Stimulated activated effector memory CD8-positive, alpha-beta T cell treated with anti-CD3 and anti-CD28 coated beads, Interleukin-12 subunit alpha, Interleukin-12 subunit beta, amount 100 ng/mL, for 72 hours (primary cell): ENCODE measurements at regions not wholly inside any gene's neighbourhood (a gene's known extent, or its start where the extent isn't known, plus 50 kb on each side); places are given as distances from the start of the nearest gene placed in this dataset.
"Not testable (repeated sequence)": the region's sequence is repeated elsewhere in the genome, so short reads cannot be mapped to it uniquely, and the experiment has no call there.

Source experiments
- ATAC-seq: fragments of 150-1000 bp; cut with Tn5 transposase; 2 replicates; pipeline ENCODE4 v1.10.0; 2021
- DNase-seq, 2 donors: peaks; one replicate each; pipeline ENCODE4 v3.0.0; 2021 to 2022; ENCODE audit warnings: low spot score in 2 of 2
- H3K27ac Mint-ChIP-seq: one replicate; pipeline ENCODE4 v1.8.0; 2022; ENCODE audit warnings: mild to moderate bottlenecking, mixed read lengths
- H3K36me3 Mint-ChIP-seq: one replicate; pipeline ENCODE4 v1.8.0; 2022; ENCODE audit warnings: mild to moderate bottlenecking, mixed read lengths
- H3K4me1 Mint-ChIP-seq: one replicate; pipeline ENCODE4 v1.8.0; 2022; ENCODE audit warnings: mixed read lengths
- H3K4me3 Mint-ChIP-seq: one replicate; pipeline ENCODE4 v1.8.0; 2022; ENCODE audit warnings: mild to moderate bottlenecking, mixed read lengths
- H3K9me3 Mint-ChIP-seq: one replicate; pipeline ENCODE4 v1.8.0; 2022; ENCODE audit warnings: mixed read lengths

DNA sequence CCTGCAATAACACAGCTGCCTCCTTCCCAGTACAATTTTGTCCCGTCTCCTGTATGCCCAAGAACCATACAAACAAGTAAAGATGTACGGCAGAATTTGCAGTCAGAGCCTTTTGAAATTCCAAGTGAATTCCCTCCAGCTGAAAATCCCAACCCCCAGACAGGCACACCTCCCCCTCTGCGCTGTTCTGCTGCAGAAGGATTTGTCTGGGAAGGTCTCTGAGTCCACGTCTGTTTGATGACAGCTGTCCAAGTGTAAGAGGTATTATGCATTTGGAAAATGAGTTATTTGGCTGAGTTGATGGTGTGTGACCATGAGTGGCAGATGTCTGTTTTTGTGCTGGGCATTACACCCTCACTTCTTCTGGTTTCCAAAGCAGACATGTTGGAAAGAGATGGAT is 104.9 kb upstream of the HS3ST4 start:
- no peak for DNase-seq
- H3K27ac Mint-ChIP-seq = no peak overlapping the region
- ATAC-seq = no peak
- no peaks in the 10 kb centered on the region for H3K36me3 Mint-ChIP-seq
- H3K4me1 Mint-ChIP-seq = no peaks in the 10 kb centered on the region
- no peak overlapping the region for H3K4me3 Mint-ChIP-seq
- H3K9me3 Mint-ChIP-seq = no peaks in the 10 kb centered on the region

DNA sequence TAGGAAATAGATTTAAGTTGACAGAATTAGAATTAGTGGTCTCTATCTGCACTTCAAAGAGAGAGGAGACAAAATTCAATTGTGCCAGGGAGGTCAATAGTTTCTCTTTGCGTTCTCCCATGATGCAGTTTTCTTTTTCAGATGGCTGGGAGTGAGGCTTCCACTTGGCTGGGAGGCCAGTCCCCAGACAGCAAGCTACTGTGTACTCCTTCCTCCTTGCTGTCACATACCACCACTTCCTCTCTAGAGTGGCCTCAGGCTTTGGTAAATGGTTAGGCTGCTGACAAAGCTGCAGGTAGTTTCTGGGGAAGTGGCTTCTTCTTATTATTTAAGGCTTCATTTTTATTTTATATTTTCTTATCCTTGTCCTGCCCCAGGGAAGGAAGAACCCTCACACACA is 106.2 kb upstream of the HS3ST4 start:
- ATAC-seq = no peak
- Mint-ChIP-seq H3K9me3 (no peaks in the 10 kb centered on the region), H3K36me3 (no peaks in the 10 kb centered on the region), H3K4me3 (no peak overlapping the region), H3K4me1 (no peaks in the 10 kb centered on the region), H3K27ac (no peak overlapping the region)
- no peak for DNase-seq

GRCh38 chr16:25580041-25580440 is 111.7 kb upstream of the HS3ST4 start:
- H3K4me3 Mint-ChIP-seq = no peak overlapping the region

DNA sequence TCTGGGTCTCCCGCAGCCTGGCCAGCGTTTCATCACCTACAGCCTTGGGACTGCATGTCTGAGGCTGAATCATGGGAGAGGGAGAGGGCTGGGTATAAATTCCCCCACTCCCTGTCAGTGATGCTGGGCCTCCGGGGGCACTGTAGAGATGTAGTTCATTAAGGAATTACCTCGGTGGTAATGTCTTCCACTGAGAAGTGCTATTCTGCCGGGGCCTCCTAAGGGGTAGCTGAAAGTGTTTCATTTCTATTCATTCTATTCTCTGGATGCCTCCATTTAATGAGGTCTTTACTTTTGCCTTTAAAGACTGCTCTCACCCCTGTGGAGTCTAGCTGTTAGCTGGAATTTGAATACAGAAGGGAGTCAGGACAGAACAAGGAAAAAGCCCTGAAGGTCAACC is 116.4 kb upstream of the HS3ST4 start:
- Mint-ChIP-seq H3K4me3 (no peak overlapping the region), H3K27ac (no peak overlapping the region), H3K9me3 (no peaks in the 10 kb centered on the region), H3K36me3 (no peaks in the 10 kb centered on the region), H3K4me1 (no peaks in the 10 kb centered on the region)
- ATAC-seq (no peak), DNase-seq (no peak)

More at GRCh38 chr16:25580041-25580440, 111.7 kb upstream of the HS3ST4 start:
- Mint-ChIP-seq H3K36me3 (no peaks in the 10 kb centered on the region), H3K27ac (no peak overlapping the region), H3K9me3 (no peaks in the 10 kb centered on the region), H3K4me1 (no peaks in the 10 kb centered on the region)
- no peak for DNase-seq
- ATAC-seq = no peak

DNA sequence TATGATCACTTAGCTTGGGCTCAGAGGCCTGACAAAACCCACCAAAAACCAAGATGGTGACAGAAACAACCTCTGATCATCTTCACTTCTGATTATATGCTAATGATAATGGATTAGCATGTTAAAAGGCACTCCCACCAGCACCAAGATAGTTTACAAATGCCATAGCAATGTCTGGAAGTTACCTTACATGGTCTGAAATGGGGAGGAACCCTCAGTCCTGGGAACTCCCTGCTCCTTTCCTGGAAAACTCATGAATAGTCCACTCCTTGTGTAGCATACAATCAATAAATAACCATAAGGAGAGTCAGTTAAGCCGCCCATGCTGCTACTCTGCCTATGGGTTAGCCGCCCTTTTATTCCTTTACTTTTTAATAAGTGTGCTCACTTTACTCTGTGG is 120.0 kb upstream of the HS3ST4 start:
- Mint-ChIP-seq H3K27ac (no peak overlapping the region), H3K36me3 (no peaks in the 10 kb centered on the region), H3K4me3 (no peak overlapping the region), H3K4me1 (no peaks in the 10 kb centered on the region), H3K9me3 (no peaks in the 10 kb centered on the region)
- ATAC-seq (no peak), DNase-seq (no peak)

DNA sequence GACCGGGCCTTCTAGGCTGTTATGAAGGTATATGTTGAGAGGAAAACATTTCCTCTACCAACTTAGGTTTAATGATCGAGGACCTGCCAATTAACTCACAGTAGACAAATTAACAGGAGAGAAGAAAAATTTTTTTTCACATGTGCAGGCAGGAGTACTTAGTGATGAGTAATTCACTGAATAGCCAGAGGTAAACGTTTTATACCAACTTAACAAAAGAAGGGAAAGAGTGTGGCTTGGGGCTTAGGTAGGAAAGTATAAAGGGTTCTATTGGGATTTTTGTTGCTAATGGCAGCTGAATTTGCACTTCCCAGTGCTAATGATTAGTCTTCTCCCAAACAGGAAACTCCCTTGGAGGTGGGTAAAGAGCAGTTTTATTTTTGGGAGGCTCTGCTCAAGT is 121.6 kb upstream of the HS3ST4 start:
- Mint-ChIP-seq H3K27ac (no peak overlapping the region), H3K9me3 (no peaks in the 10 kb centered on the region), H3K4me3 (no peak overlapping the region), H3K36me3 (no peaks in the 10 kb centered on the region), H3K4me1 (no peaks in the 10 kb centered on the region)
- ATAC-seq (no peak), DNase-seq (no peak)

DNA sequence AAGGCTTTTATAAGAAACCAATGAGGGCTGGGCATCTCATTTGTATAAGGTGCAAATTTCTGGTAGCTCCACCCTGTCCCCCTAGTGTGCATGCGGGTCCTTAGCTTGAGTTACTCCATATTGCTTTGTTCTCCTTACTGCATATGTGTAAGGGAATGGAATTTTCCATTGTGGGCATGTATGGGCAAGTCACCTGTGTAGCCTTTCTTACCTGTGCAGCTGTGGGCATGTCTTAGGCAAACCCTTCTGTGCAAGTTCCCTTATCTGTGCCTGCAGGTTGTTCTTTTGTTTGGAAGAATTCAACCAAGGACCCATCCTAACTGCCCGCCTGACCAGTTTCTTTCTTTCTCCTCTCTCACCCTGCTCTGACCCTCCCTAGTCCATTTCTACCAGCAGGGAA is 122.8 kb upstream of the HS3ST4 start:
- no peak for DNase-seq
- H3K27ac Mint-ChIP-seq = no peak overlapping the region
- H3K9me3 Mint-ChIP-seq = no peaks in the 10 kb centered on the region
- H3K4me1 Mint-ChIP-seq = no peaks in the 10 kb centered on the region
- ATAC-seq = no peak
- H3K4me3 Mint-ChIP-seq = no peak overlapping the region
- no peaks in the 10 kb centered on the region for H3K36me3 Mint-ChIP-seq

GRCh38 chr16:25566183-25566582 is 125.6 kb upstream of the HS3ST4 start:
- Mint-ChIP-seq H3K27ac (no peak overlapping the region), H3K36me3 (no peaks in the 10 kb centered on the region), H3K4me3 (no peak overlapping the region), H3K4me1 (no peaks in the 10 kb centered on the region), H3K9me3 (no peaks in the 10 kb centered on the region)
- ATAC-seq (no peak), DNase-seq (no peak)

DNA sequence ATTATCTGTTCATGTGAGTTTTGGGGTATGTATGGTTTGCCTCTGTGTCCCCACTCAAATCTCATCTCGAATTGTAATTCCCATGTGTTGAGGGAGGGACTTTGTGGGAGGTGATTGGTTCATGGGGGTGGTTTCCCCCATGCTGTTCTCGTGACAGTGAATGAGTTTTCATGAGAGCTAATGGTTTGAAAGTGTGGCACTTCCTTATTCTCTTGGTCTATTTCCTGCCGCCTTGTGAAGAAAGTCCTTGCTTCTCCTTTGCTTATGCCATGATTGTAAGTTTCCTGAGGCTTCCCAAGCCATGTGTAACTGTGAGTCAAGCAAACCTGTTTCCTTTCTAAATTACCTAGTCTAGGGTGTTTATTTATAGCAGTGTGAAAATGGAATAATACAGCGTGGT is 128.1 kb upstream of the HS3ST4 start:
- Mint-ChIP-seq H3K4me3 (no peak overlapping the region), H3K4me1 (no peaks in the 10 kb centered on the region), H3K27ac (no peak overlapping the region), H3K36me3 (no peaks in the 10 kb centered on the region), H3K9me3 (no peaks in the 10 kb centered on the region)
- no peak for ATAC-seq
- no peak for DNase-seq

DNA sequence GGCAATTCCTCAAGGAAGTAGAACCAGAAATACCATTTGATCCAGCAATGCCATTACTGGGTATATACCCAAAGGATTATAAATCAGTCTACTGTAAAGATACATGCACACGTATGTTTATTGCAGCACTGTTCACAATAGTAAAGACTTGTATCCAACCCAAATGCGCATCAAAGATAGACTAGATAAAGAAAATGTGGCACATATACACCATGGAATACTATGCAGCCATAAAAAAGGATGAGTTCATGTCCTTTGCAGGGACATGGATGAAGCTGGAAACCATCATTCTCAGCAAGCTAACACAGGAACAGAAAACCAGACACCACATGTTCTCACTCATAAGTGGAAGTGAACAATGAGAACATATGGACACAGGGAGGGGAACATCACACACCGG is 130.0 kb upstream of the HS3ST4 start:
- not testable (repeated sequence) for H3K9me3 Mint-ChIP-seq, ATAC-seq, H3K36me3 Mint-ChIP-seq, H3K4me3 Mint-ChIP-seq, H3K27ac Mint-ChIP-seq, H3K4me1 Mint-ChIP-seq, DNase-seq

GRCh38 chr16:25556968-25557312 is 134.8 kb upstream of the HS3ST4 start:
- not testable (repeated sequence) for DNase-seq, H3K36me3 Mint-ChIP-seq, H3K27ac Mint-ChIP-seq, H3K4me3 Mint-ChIP-seq, H3K9me3 Mint-ChIP-seq, H3K4me1 Mint-ChIP-seq, ATAC-seq

- ATAC-seq, H3K36me3 Mint-ChIP-seq, H3K4me1 Mint-ChIP-seq, H3K27ac Mint-ChIP-seq, DNase-seq, H3K9me3 Mint-ChIP-seq, H3K4me3 Mint-ChIP-seq: not testable (repeated sequence)
Measured at GRCh38 chr16:25556289-25556967, 135.3 kb upstream of the HS3ST4 start.

DNA sequence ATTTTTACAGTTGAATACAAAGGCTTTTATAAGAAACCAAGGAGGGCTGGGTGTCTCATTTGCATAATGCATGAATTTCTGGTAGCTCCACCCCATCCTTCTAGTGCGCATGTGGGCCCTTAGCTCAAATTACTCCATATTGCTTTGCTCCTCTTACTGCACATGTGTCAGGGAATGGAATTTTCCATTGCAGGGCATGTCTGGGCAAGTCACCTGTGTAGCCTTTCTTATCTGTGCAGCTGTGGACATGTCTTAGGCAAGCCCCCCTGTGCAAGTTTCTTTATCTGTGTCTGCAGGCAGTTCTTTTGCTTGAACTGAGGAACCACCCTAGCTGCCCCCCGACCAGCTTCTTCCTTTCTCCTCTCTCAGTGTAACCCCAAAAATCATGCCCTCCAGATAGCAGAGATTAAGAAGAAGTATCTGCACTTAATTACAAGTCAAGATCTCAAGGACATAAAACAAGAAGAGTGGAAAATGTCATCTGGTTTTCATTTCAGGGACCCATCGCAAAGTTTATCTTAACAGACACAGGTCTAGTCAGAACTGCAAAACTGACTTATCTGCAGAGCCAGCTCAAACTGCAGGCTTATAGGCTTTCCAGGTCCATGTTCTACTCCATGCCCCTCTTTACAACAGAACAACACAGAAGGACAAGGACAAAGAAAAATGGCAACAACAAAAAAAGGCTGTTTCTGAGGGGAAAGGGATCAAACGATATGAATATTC is 137.9 kb upstream of the HS3ST4 start:
- DNase-seq (no peak), ATAC-seq (no peak)
- H3K27ac Mint-ChIP-seq = no peak overlapping the region
- peaks cover 2% of the 10 kb centered on the region for H3K9me3 Mint-ChIP-seq
- no peaks in the 10 kb centered on the region for H3K36me3 Mint-ChIP-seq
- no peaks in the 10 kb centered on the region for H3K4me1 Mint-ChIP-seq
- H3K4me3 Mint-ChIP-seq = no peak overlapping the region

GRCh38 chr16:25550647-25551046 is 141.1 kb upstream of the HS3ST4 start:
- ATAC-seq = no peak
- H3K4me3 Mint-ChIP-seq = no peak overlapping the region
- no peak for DNase-seq
- no peak overlapping the region for H3K27ac Mint-ChIP-seq
- no peaks in the 10 kb centered on the region for H3K9me3 Mint-ChIP-seq
- H3K36me3 Mint-ChIP-seq = no peaks in the 10 kb centered on the region
- no peaks in the 10 kb centered on the region for H3K4me1 Mint-ChIP-seq

DNA sequence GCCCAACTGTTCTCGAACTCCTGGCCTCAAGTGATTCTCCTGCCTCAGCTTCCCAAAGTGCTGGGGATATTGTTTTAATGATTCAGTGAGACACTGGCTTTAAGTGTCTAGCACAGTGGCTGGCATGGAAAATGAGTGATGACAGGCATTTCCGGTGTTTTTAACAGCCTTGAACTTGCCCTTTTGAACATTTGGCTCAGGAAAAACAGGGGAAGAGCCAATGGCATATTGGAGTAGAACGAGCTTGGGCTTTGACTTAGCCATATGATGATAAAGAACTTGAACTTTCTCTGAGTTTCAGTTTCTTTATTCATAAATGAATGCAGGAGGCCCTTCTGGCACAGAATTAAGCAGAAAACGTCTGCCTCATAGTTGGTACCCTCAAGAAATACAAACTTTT is 145.0 kb upstream of the HS3ST4 start:
- Mint-ChIP-seq H3K4me3 (no peak overlapping the region), H3K9me3 (no peaks in the 10 kb centered on the region), H3K4me1 (no peaks in the 10 kb centered on the region), H3K27ac (no peak overlapping the region), H3K36me3 (no peaks in the 10 kb centered on the region)
- DNase-seq (no peak), ATAC-seq (no peak)

DNA sequence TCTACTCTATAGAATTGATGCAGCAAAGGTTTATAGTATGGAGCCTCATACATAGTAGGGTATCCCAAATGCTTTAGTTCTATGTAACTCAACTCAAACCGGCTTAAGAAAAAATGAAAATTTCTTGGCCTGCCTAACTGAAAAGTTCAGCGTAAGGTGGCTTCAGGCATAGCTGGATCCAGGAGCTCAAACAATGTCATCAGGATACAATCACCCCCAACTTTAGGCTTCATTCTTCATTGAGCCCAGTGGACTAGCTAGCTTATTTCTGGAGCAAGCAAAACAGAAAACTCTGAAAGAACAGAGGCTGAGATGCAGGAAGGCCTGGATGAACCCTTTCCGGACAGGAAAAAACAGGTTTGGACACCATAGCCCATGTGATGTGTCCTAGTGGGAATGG is 147.5 kb upstream of the HS3ST4 start:
- H3K4me1 Mint-ChIP-seq = no peaks in the 10 kb centered on the region
- no peak for DNase-seq
- no peak for ATAC-seq
- no peak overlapping the region for H3K4me3 Mint-ChIP-seq
- no peaks in the 10 kb centered on the region for H3K36me3 Mint-ChIP-seq
- no peaks in the 10 kb centered on the region for H3K9me3 Mint-ChIP-seq
- no peak overlapping the region for H3K27ac Mint-ChIP-seq
